BJ (cell line): ENCODE measurements at regions not wholly inside any gene's neighbourhood (a gene's known extent, or its start where the extent isn't known, plus 50 kb on each side); places are given as distances from the start of the nearest gene placed in this dataset.

Experiments
- CTCF ChIA-PET: fragments of 350-600 bp; formaldehyde crosslinking; extraction: SDS; loops from one replicate; lab custom pipeline; 2021; ENCODE audit warnings: antibody characterized with exemption, inconsistent platforms; lab: Yijun Ruan, JAX
- POLR2A ChIA-PET: fragments of 300-600 bp; sonication (Branson Sonifier 250); formaldehyde crosslinking; extraction: SDS; loops from one replicate; lab custom pipeline; 2021; ENCODE audit warnings: antibody characterized with exemption; lab: Charles Lee
- DNase-seq: peaks from one replicate; pipeline ENCODE4 v3.0.0-alpha.2; 2011; ENCODE audit warnings: low read depth
- H3K27me3 ChIP-seq: 2 replicates; pipeline ENCODE4 v1.6.0; 2011; ENCODE audit warnings: low read length; ENCODE audit not compliant: control insufficient read depth, insufficient read depth
- H3K36me3 ChIP-seq: 2 replicates; pipeline ENCODE4 v1.5.1; 2011; ENCODE audit warnings: low read length; ENCODE audit not compliant: control insufficient read depth, insufficient read depth
- H3K4me3 ChIP-seq: 2 replicates; pipeline ENCODE4 v1.5.1; 2011; ENCODE audit warnings: low read depth, mild to moderate bottlenecking, control low read depth, low read length
- TF ChIP-seq, protein P1 (sequence below): IDR thresholded peaks from 2 replicates; pipeline ENCODE4 v1.5.1; 2011; ENCODE audit warnings: low read depth, mild to moderate bottlenecking, control low read depth, inconsistent platforms, low read length, moderate library complexity; ENCODE audit not compliant: insufficient read depth

DNA sequence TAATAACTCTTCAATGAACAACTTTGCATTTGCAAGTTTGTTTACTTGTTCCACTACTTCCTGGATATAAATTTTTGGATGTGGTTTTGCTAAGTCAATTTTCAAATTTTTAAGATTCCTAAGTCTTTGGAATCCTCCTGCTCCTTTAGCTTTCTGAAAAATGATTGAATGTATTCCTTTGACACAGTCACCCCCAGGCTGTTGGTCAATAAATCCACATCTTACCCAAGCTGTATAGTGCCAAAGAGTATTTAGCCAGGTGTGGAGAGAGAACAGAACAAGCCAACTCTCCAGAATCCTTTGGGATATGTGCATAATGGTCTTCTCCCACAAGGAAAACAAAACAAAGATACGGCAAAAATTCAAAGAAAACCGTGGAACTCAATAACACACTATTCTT is 56.9 kb upstream of the INTU start:
- CTCF ChIA-PET, result interaction anchor here (1.0 kb wide), 1 partner anchor 157 kb away, joined by 3 read pairs; no protein-coding TSS in a partner anchor
- H3K4me3 ChIP-seq, result no peak overlapping the region
- no peaks in the 10 kb centered on the region for H3K36me3 ChIP-seq
- no peak for DNase-seq
- POLR2A ChIA-PET, result no interaction called here
- H3K27me3 ChIP-seq, result no peaks in the 10 kb centered on the region; the same call in 1 of the 2 replicates
- TF ChIP-seq, protein P1, sequence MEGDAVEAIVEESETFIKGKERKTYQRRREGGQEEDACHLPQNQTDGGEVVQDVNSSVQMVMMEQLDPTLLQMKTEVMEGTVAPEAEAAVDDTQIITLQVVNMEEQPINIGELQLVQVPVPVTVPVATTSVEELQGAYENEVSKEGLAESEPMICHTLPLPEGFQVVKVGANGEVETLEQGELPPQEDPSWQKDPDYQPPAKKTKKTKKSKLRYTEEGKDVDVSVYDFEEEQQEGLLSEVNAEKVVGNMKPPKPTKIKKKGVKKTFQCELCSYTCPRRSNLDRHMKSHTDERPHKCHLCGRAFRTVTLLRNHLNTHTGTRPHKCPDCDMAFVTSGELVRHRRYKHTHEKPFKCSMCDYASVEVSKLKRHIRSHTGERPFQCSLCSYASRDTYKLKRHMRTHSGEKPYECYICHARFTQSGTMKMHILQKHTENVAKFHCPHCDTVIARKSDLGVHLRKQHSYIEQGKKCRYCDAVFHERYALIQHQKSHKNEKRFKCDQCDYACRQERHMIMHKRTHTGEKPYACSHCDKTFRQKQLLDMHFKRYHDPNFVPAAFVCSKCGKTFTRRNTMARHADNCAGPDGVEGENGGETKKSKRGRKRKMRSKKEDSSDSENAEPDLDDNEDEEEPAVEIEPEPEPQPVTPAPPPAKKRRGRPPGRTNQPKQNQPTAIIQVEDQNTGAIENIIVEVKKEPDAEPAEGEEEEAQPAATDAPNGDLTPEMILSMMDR, result no peak

DNA sequence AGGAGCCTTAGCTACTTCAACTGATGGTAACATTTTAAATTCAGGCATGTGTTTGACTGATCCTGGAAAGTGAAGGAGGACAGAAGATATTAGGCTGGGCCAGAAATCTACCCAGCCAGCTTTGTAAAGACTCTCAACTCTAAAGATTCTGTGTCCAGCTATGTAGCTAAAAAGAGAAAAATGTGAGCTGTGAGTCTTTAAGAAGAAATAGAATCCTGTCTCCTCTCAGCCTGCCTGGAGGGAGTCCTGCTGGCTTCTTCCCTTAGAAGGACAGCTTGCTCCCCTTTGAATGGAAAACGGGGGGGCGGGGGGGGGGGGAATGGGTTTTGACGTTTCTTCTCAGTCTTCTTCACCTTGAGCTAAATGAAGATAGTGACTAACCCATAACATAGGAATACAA is 54.3 kb upstream of the INTU start:
- POLR2A ChIA-PET, result no interaction called here
- CTCF ChIA-PET, result interaction anchor here (2.8 kb wide), 1 partner anchor 9 kb away, joined by 14 read pairs; no protein-coding TSS in a partner anchor
- TF ChIP-seq, protein P1, result no peak
- Histone ChIP-seq H3K36me3 (no peaks in the 10 kb centered on the region), H3K27me3 (no peaks in the 10 kb centered on the region; the same call in 1 of the 2 replicates), H3K4me3 (no peak overlapping the region)
- no peak for DNase-seq

GRCh38 chr4:127578967-127579366 is 53.8 kb upstream of the INTU start:
- H3K4me3 ChIP-seq, result no peak overlapping the region
- no peaks in the 10 kb centered on the region; the same call in 1 of the 2 replicates for H3K27me3 ChIP-seq
- ChIA-PET POLR2A (no interaction called here), CTCF (interaction anchor here (2.8 kb wide), 1 partner anchor 8 kb away, joined by 14 read pairs; no protein-coding TSS in a partner anchor)
- TF ChIP-seq, protein P1, result no peak
- DNase-seq, result no peak
- no peaks in the 10 kb centered on the region for H3K36me3 ChIP-seq

DNA sequence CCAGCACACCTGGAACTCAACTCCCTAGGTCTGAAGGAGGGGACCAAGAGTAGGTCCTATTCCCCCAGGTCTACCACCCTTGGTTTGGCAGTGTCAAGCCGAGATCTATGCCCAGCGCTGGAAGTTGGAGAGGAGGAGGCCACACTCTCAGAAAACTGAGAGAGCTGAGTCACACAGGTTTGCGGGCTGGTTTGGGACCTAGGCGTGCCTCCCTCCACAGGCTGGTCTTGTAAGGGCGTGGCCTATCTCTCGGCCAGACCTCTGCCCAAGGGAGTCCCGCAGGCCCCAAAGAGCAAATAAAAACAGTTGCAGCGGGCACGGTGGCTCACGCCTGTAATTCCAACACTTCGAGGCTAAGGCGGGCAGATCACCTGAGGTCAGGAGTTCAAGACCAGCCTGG is 52.9 kb upstream of the INTU start:
- TF ChIP-seq, protein P1, result no peak
- CTCF ChIA-PET, result no interaction called here
- Histone ChIP-seq H3K4me3 (no peak overlapping the region), H3K36me3 (no peaks in the 10 kb centered on the region), H3K27me3 (no peaks in the 10 kb centered on the region; the same call in 1 of the 2 replicates)
- POLR2A ChIA-PET, result no interaction called here
- no peak for DNase-seq

GRCh38 chr4:127580300-127580699 is 52.5 kb upstream of the INTU start:
- Histone ChIP-seq H3K4me3 (no peak overlapping the region), H3K36me3 (no peaks in the 10 kb centered on the region), H3K27me3 (no peaks in the 10 kb centered on the region; the same call in 1 of the 2 replicates)
- TF ChIP-seq, protein P1, result no peak
- CTCF ChIA-PET, result no interaction called here
- POLR2A ChIA-PET, result no interaction called here
- DNase-seq, result no peak
